ENCODE measurements at regions not wholly inside any gene's neighbourhood (a gene's known extent, or its start where the extent isn't known, plus 50 kb on each side); places are given as distances from the start of the nearest gene placed in this dataset.

- CTCF ChIA-PET, result no interaction called here
- H3K79me2 ChIP-seq (ENCODE audit: control insufficient read depth, insufficient read depth, low read length), result peaks cover 25% of the 10 kb centered on the region
- no peaks in the 10 kb centered on the region for H3K4me1 ChIP-seq (ENCODE audit: control insufficient read depth, insufficient read depth, low read length)
- WGBS (ENCODE audit: insufficient coverage, insufficient replicate concordance, low lambda C conversion rate, missing lambda C conversion rate), result 96% methylated on average over 15 of the region's 15 CpGs
- POLR2A ChIA-PET, result no interaction called here
- no peaks in the 10 kb centered on the region for H3K27me3 ChIP-seq (replicated peaks in 1 of 2; ENCODE audit: control insufficient read depth in 2 of 2, insufficient read depth in 2 of 2, low read length in 1 of 2)
- no peak overlapping the region for H2AFZ ChIP-seq (ENCODE audit: control insufficient read depth, low read depth, low read length)
- H3K4me2 ChIP-seq (ENCODE audit: control insufficient read depth, insufficient read depth), result no peak overlapping the region
- SMC1A ChIA-PET (ENCODE audit: uncharacterized antibody, unreplicated experiment), result no interaction called here
- in situ Hi-C loops (cut with MboI) (no loop called here), intact Hi-C loops (cut with micrococcal nuclease; ENCODE audit: unreplicated experiment) (no loop called here)
- no peak overlapping the region for H3K4me3 ChIP-seq
- H4K20me1 ChIP-seq (ENCODE audit: control insufficient read depth, insufficient read depth), result peaks cover 6% of the 10 kb centered on the region
- BruUV-seq (replicated peaks), result no TSS peak
- FAIRE-seq (no peak), DNase-seq (ENCODE audit: low read depth, low spot score) (no peak), ATAC-seq (no peak)
- H3K27ac ChIP-seq (ENCODE audit: control insufficient read depth, insufficient read depth), result no peak overlapping the region
- peaks cover 7 to 8% of the 10 kb centered on the region in 2 experiments; a peak in 3 of 4 replicates for H3K36me3 ChIP-seq (ENCODE audit: control insufficient read depth in 2 of 2, insufficient read depth in 2 of 2, low read length in 1 of 2)
- no peak overlapping the region for H3K9ac ChIP-seq (ENCODE audit: control insufficient read depth, insufficient read depth, low read length)
- RAD21 ChIA-PET (ENCODE audit: unreplicated experiment), result no interaction called here
- no peaks in the 10 kb centered on the region for H3K9me3 ChIP-seq (replicated peaks; ENCODE audit: control insufficient read depth, insufficient read depth, low read length)
- TF ChIP-seq BMI1 (IDR thresholded peaks at IDR 0.05; ENCODE audit: borderline replicate concordance) (no peak), POLR2AphosphoS2 (IDR thresholded peaks at IDR 0.05; ENCODE audit: low read depth, low read length) (no peak), ZBTB40 (IDR thresholded peaks at IDR 0.05; ENCODE audit: borderline replicate concordance) (no peak), E2F8 (IDR thresholded peaks at IDR 0.05; ENCODE audit: low read depth, partially characterized antibody) (no peak), NFXL1 (IDR thresholded peaks at IDR 0.05; ENCODE audit: borderline replicate concordance) (no peak), TCF3 (IDR thresholded peaks at IDR 0.05; ENCODE audit: borderline replicate concordance, insufficient read depth, low read depth, low read length) (no peak), KDM1A (IDR thresholded peaks at IDR 0.05; ENCODE audit: borderline replicate concordance) (no peak), NFYA (IDR thresholded peaks at IDR 0.05; ENCODE audit: borderline replicate concordance, low read depth, low read length) (no peak)
- TF ChIP-seq, protein P1, sequence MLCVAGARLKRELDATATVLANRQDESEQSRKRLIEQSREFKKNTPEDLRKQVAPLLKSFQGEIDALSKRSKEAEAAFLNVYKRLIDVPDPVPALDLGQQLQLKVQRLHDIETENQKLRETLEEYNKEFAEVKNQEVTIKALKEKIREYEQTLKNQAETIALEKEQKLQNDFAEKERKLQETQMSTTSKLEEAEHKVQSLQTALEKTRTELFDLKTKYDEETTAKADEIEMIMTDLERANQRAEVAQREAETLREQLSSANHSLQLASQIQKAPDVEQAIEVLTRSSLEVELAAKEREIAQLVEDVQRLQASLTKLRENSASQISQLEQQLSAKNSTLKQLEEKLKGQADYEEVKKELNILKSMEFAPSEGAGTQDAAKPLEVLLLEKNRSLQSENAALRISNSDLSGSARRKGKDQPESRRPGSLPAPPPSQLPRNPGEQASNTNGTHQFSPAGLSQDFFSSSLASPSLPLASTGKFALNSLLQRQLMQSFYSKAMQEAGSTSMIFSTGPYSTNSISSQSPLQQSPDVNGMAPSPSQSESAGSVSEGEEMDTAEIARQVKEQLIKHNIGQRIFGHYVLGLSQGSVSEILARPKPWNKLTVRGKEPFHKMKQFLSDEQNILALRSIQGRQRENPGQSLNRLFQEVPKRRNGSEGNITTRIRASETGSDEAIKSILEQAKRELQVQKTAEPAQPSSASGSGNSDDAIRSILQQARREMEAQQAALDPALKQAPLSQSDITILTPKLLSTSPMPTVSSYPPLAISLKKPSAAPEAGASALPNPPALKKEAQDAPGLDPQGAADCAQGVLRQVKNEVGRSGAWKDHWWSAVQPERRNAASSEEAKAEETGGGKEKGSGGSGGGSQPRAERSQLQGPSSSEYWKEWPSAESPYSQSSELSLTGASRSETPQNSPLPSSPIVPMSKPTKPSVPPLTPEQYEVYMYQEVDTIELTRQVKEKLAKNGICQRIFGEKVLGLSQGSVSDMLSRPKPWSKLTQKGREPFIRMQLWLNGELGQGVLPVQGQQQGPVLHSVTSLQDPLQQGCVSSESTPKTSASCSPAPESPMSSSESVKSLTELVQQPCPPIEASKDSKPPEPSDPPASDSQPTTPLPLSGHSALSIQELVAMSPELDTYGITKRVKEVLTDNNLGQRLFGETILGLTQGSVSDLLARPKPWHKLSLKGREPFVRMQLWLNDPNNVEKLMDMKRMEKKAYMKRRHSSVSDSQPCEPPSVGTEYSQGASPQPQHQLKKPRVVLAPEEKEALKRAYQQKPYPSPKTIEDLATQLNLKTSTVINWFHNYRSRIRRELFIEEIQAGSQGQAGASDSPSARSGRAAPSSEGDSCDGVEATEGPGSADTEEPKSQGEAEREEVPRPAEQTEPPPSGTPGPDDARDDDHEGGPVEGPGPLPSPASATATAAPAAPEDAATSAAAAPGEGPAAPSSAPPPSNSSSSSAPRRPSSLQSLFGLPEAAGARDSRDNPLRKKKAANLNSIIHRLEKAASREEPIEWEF (IDR thresholded peaks at IDR 0.05; ENCODE audit: insufficient replicate concordance, low read depth, low read length), result no peak
- TF ChIP-seq, protein P2, sequence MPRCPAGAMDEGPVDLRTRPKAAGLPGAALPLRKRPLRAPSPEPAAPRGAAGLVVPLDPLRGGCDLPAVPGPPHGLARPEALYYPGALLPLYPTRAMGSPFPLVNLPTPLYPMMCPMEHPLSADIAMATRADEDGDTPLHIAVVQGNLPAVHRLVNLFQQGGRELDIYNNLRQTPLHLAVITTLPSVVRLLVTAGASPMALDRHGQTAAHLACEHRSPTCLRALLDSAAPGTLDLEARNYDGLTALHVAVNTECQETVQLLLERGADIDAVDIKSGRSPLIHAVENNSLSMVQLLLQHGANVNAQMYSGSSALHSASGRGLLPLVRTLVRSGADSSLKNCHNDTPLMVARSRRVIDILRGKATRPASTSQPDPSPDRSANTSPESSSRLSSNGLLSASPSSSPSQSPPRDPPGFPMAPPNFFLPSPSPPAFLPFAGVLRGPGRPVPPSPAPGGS (IDR thresholded peaks at IDR 0.05; ENCODE audit: borderline replicate concordance, insufficient read depth, low read depth, low read length, poor library complexity, severe bottlenecking), result no peak
Observed at GRCh38 chr12:124515981-124516380, 51.4 kb downstream of the NCOR2 start.

Data from GM12878 (cell line).